Activated CD8-positive, alpha-beta memory T cell treated with anti-CD3 and anti-CD28 coated beads, Interleukin-2, amount 50 U/mL, for 1 hour (primary cell): ENCODE measurements at regions not wholly inside any gene's neighbourhood (a gene's known extent, or its start where the extent isn't known, plus 50 kb on each side); places are given as distances from the start of the nearest gene placed in this dataset.

ENCODE experiments used
- DNase-seq: peaks from one replicate; pipeline ENCODE4 v3.0.0-alpha.2; 2020; ENCODE audit errors: extremely low read depth

DNA sequence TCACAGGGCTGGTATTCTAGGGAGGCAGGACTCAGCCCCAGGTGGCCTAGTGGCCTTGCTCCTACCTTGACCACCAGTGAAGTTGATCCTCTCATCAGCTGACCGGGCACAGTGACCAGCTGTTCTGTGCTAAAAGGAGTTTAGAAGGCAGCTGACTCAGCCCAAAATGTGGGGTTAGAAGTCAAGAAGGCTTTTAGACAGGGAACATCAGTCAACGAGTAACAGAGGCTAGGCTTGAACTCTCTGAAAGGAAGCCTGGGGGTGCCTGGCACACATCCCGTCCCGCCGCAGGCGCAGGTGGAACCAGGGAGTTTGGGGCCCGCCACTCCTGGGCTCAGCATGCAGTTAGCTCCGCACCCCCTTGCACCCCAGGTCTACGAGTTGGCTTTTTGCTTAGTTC is 114.9 kb upstream of the SLC45A1 start:
- DNase-seq, result no peak

DNA sequence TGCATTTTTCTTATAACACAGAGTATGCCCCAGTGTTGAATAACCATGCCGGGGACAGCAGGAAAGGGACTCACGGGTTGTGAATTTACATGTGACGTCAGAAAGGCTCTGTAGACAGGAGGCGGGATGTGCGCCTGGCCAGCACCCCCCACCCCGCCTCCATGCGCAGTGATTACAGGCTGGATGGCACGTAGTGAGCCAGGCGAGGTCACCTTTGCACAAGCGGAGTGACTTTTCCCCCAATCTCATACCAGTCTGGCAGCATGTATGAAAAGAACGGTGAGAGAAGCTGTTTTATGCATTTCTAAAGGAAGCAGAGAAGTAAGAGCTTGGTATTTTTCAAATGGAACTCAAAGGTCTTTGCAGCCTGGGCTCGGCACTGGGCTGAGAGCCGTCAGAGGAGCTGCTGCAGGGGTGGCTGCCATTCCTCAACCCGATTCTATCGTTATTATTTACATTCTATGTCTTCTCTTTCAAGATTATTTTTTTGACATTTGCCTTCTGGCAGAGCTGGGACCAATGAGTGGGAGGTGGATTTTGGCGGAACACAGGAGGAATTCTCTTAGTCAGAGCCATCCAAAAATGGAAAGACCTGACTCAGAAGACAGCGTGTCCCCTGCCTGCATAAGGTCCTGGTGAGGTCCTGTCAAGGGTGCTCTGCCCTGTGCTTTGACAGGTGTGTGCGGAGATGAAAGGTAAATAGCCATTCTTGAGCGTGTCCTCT is 115.6 kb upstream of the SLC45A1 start:
- DNase-seq, result no peak

DNA sequence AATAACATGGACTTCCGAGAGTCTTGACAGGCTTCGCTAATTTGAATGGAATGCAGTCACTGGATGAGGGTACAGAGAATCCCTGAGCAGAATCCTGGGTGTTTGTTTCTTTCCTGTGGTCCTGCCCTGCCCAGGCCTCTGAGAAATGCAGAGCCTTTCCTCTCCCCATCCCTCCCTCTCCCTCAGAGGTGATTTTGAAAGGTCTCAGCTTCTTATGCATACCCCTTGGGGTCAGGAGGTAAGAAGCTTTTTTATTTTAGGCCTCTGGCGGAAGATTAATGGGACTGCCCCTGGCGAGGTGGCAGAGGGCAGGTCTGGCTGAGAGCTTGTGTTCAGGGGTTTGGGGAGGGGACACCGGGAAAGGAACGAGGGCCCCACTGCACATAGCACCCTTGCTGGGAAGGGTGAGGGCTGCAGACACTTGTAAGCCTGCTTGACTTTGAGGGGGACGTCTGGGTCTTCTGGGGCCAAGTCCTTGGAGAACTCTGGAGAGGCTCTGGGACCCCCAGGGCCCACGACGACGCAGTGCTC is 116.5 kb upstream of the SLC45A1 start:
- DNase-seq, result no peak

DNA sequence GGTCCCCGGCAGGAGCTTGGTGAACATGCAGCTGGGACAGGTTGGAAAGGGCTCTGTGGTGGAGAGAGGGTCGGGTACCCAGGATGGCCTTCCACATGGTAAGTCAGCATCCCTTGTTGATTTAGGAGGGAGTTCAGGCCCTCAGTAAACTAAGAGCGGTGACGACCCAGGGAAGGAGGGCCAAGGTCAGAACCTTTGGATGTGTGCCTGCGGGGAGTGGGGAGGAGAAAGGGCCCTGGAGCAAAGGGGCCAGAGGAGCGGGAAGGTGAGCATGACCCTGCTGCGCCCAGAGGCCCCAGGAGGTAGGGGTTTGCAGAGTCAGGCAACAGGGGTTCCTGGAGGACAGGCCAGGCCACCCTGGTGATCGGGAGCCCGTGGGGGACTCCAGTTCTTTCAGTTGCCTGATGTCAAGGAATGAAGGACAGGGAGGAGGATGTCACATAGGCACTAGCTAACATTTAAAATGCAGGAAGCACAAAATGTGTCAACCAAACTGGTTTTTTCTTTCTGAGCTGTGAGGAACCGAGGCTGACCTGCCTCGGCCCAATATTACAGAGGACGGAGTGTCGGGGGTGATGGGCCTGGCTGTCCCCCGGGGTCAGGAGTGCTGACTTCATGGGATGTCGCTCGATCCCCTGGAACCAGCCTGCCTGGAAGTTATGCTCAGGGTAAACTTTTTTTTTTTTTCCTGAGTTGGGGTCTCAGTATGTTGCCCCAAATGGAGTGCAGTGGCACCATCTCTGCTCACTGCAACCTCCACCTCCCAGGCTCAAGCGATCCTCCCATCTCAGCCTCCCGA is 117.4 kb upstream of the SLC45A1 start:
- DNase-seq, result no peak

DNA sequence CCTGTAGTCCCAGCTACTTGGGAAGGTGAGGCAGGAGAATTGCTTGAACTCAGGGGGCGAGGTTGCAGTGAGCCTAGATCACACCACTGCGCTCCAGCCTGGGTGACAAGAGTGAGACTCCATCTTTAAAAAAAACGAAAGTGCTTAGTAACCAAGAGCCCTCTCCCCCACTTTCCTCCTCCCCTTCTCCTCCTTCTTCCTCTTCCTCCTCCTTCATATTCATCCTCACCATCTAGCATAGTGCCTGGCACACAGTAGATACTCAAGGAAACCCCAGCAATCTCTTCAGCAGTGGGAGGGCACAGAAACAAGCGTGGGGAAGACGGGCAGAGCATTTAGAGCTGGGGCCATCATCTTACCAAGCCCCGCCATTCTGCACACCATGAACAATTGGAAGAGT is 119.4 kb upstream of the SLC45A1 start:
- no peak for DNase-seq

DNA sequence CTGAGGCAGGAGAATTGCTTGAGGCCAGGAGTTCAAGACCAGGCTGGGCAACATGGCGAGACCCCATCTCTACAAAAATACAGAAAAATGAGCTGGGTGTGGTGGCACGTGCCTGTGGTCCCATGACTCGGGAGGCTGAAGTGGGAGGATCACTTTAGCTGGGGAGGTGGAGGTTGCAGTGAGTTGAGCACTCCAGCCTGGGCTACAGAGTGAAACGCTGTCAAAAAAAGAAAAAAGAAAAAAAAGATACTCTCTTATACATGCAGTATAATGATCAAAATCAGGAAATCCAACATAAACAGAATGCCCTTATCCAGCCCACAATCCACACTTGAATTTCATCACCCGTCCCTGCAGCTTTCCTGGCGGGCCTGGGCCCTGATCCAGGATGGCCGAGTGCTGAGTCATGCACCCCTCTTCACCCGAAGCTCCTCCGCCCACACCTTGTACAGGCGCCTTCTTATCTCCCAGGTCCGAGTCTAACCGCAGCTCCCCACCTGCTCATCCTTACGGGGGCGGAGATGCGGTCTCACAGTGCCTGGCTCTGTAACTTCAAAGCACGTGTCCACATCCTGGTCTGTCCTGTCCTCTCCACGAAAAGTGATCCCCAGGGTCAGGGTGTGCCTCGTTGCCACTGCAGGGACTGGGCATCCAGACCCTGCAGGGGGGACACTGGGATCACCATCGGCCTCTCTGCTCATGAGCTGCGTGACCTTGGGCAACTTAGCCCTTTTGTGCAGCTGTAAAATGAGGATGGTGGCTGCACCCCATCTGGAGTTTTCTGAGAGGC is 120.2 kb upstream of the SLC45A1 start:
- no peak for DNase-seq

DNA sequence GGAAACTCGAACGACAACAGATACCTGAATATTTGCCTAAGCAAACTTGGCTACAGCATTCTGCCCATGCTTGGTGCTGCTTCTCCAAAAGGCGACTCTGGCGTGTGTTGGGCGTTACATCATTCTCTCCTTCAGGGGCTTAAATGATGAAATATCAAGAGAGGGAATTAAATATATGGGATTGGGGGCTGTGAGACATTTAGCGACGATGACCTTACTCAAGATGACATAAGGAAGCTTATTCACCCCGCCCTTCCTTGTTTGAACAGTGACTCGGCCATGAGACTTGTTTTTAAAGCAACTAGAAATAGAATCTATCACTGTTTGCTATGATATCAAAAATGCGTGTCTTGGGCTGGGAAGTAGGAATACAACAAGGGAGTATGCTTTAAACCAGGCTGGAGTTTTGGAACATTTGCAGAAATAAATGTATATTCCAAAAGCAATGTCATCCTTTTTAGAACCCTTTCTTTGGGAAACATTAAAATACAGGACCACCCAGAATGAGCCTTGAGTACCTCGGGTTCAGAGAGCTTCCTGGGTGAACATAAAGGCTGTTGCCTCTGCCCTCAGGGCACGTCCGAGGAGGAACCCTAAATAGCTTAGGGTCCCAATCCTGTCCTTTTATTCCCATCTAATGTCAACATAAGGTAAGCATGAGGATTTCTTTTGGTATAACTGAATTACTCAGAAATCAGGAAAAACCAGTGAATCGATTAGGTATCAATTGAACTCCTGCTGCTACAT is 123.3 kb upstream of the SLC45A1 start:
- DNase-seq, result no peak

DNA sequence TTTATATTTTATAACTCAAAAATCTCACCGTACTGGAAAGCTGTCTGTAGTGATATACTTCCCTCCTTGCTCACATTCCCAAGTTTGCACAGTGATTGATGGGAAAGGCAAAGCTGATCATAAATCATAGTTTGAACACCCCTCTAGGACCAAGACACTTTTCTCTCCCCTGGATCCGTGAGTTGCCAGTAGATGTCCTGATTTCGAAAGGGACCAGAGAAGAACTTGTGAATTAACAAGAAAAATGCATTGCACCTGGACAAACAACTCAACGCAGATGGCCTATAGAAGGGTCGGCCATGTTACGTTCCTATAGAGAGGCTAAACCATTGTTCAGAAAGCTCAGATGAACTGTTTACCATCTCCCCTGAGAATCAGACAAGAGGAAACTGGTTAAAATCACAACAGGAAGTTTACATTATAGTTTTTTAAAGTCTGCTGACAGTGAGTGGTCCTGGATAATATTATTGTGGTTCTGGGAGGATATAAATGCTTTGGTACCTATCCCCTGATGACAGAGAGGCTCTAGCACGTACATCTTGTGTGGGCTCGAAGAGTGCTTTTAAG is 124.0 kb upstream of the SLC45A1 start:
- no peak for DNase-seq

DNA sequence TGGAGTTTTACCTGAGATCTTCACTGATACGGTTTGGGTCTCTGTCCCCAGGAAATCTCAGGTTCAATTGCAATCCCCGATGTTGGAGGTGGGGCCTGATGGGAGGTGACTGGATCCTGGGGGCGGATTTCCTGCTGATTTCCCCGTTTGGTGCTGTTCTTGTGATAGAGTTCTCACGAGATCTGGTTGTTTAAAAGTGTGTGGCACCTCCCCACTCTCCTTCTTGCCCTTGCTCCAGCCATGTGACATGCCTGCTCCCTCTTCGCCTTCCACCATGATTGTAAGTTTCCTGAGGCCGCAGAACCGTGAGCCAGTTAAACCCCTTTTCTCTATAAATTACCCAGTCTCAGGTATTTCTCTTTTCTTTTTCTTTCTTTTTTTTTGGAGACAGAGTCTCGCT is 126.4 kb upstream of the SLC45A1 start:
- no peak for DNase-seq

DNA sequence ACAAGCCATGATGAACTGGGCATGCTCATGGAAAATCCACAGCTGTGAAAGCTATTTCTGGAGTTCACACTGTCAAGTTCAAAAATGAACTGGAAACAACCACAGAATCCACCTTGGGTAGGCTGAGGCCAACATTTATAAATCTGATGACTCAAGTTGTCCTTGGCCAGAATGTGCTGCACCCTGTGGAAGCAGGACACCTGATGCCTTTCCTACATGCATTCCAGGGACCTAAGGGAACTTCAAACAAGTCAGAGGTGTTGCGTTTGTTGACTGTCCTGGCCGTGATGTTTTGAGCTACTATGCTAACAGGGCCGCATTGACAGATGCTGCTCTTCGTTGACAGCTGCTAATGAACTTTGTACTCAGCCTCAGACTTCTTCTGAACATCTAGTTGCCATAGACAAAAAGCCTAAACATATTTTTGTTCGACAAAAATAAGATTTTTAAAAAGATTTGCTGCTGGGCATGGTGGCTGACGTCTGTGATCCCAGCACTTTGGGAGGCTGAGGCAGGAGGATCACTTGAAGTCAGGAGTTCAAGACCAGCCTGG is 127.9 kb upstream of the SLC45A1 start:
- no peak for DNase-seq

DNA sequence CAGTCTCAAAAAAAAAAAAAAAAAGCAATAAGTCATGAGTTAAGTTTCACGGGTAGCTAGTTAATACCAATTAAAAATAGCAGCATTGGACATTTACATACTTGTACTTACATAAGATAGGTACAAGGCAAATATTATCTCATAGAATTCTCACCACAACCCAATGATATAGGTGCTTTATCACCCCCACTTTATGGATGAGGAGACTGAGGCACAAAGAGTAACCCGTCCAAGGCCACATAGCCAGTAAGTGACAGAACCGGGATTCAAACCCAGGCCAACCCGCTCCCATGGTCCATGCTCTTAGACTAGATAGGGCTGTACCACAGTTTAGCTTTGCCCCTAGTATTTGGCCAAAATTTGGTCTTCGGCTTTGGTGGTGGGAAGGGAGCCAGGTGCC is 132.5 kb upstream of the SLC45A1 start:
- DNase-seq, result no peak

DNA sequence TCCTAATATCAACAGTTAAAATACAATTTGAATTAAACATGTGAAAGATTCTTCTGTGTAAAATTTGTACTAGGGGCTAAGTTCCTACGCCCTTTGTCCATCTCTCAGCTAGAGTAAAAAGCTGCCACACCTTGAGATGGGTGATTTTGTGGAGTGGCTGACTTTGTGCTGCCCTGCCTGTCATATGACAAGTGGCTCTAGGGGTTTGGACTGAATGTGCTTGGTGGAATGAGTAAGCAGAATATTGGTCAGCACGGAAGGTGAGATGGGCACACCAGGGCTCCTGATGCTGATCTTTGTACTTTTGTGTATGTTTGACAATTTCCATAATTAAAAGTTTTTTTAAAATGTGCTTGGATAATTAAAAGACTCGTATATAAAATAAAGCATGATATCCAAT is 133.6 kb upstream of the SLC45A1 start:
- DNase-seq, result no peak

DNA sequence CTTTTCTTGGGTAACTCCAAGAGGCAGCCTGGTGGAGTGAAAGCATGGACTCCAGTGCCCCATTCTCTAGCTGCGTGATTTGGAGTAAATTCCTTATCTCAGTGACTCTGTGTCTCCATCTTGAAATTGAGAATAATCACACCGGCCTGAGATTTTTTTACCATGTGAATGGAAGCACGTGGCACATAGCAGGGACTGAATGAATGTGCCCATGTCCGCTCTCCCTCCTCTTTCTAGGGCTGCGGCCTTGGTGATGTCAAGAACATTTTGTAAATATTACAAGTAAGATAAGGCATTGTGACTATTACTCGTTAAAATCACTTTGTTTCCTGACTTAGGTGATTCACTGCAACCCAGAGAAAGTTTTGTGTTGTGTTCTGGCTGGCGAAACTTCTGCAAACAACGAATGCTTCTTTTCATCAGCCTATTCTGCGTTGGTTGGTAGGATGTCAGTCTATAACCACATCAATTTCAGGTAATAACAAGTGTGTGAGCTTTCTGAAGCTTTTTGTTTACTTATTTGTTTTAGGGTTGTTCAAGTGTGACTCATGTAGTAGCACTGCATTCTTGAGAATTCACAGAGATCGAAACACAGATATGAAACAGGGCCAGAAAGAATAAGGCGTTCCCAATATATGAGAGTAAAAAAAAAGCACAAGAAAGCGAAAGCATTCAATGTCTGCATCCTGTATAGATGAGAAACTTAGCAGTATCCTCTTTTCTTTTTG is 135.7 kb upstream of the SLC45A1 start:
- no peak for DNase-seq

DNA sequence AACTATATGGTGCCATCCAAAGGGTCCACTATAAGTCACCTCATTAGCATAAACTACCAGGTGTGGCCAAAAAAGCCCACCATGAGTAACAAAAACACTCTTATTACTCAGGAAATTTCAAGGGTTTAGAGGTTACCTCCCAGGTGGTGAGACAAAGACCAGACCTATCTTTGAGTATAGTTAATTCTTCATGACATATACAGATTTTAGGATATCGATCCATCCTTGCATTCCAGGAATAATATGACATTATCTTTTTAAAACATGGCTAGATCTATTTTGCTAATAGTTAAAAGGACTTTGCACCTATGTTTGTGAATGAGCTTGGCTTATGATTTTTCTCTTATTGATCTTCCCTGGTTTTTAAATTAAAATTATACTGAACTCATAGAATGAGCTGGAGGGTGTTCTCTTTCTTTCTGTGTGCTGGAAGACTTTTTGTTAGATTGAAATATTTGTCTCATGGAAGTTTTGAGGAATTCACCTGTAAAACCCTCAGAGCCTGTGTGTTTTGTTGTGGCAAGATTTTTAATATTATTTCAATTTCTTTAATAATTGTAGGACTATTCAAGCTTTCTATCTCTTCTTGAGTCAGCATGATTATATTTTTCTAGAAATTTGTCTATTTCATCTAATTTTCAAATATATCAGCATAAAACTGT is 138.7 kb upstream of the SLC45A1 start:
- no peak for DNase-seq

DNA sequence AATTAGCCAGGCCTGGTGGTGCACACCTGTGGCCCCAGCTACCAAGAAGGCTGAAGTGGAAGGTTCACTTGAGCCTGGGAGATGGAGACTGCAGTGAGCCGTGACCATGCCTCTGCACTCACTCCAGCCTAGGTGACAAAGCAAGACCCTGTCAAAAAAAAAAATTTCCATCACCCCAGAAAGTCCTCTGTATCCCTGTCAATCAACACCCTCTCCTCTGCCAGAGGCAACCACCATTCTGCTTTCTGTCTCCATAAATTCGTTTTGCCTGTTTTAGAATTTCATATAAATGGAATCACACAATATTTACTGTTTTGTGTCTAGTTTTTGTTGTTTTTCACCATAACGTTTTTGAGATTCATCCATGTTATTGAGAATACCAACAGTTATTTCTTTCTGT is 141.6 kb upstream of the SLC45A1 start:
- DNase-seq, result no peak

DNA sequence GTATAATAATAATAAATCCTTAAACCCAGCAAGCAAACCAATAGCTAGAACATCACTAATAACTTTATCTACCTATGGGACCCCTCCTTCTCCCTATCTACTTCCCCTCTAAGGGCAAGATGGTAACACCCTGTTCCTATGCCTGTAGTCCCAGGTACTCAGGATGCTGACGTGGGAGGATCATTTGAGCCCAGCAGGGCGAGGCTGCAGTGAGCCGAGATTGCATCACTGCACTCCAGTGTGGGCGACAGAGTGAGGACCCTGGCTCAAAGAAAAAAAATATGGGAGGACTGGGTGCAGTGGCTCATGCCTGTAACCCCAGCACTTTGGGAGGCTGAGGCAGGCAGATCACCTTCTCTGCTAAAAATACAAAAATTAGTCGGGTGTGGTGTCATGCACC is 143.1 kb upstream of the SLC45A1 start:
- no peak for DNase-seq

DNA sequence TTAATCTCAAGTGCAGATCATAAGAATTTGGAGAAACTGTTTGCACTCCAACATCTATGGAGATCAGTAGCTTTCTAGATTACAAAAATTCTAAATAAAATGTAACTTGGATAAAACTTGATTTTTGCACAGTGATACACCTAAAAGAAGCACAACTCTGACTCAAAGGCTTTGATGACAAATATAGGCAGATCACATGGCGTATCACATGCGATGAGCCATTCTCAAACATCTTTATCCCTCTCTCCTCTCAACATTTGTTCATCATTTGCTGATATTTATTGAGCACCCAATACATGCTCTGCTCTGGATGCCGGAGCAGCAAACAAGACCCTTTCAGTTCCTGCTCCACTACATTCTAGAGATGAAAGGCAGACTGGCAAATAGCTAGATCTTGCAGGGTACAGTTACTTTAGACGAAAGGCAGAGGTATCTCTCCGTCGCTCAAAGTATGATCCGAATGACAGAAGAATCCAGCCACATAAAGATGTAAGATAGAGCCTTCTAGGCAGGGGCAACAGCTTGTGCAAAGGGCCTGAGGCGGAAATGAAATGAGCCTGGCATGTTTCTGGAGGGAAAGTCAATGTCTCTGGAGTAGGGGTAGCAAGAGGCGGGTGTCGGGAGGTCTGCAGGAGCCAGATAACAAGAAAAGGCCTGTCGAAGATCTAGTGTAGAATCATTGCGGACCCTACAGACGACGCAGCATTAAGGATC is 145.8 kb upstream of the ERRFI1 start:
- DNase-seq, result no peak

DNA sequence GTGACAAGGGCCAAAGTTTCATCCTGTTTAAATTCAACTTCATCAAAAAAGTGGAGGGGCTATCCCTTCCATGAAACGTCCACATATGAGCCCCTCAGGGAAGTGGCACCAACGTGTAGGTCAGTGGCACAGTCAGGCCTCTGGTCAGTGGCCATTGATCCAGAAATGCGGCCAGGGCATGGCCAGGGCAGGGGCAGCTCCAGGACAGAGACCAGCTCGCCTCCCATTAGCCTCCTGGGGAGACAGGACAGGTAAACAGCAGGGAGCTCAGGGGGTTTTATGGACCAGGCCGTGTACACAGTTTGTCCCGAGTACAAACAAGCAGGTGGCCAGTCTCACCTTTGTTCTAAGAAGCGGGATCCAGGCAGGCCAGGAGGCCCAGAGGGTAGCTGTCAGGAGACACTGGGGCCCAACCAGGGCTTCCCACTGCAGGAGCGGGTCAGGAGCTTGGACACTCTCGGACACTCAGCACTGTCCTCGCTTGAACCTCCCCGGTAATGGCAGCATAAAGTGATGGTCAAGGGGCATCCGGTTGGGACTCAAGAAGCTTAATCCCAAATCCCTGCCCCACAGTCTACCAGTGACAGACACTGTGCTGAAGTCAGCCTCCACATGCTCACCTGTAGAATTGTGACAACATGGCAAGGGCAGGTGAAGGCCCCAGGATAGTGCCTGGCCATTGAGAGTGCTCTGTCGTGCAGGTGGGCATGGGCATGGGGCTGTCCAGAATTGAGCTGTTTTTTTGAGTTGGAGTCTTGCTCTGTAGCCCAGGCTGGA is 144.1 kb upstream of the ERRFI1 start:
- no peak for DNase-seq
